Right lobe of liver (tissue), 4 donors: ENCODE measurements at regions not wholly inside any gene's neighbourhood (a gene's known extent, or its start where the extent isn't known, plus 50 kb on each side); places are given as distances from the start of the nearest gene placed in this dataset.

ENCODE experiments used
- CTCF ChIP-seq, 4 donors: fragments of 200-600 bp in 3 of 4; fragments of 450-650 bp in 1 of 4; IDR thresholded peaks; one replicate each; pipeline versions ENCODE4 v1.5.1 to v1.8.0; 2016 to 2022; ENCODE audit warnings: antibody characterized with exemption in 4 of 4, mild to moderate bottlenecking in 2 of 4
- POLR2A ChIP-seq: fragments of 450-650 bp; IDR thresholded peaks from one replicate; pipeline ENCODE4 v1.6.1; 2017; ENCODE audit warnings: antibody characterized with exemption, mild to moderate bottlenecking
- donor health status: DM: no; HTN: no; CAD: no.
- donor health status: DM: no; HTN: no; CAD: no.
- donor health status: DM: no; HTN: yes; CAD: no.

GRCh38 chr17:72534776-72535175, 414.0 kb downstream of the SOX9 start:
- TF ChIP-seq CTCF (IDR thresholded peaks at IDR 0.05) (no peak), POLR2A (no peak)
